ENCODE measurements at regions not wholly inside any gene's neighbourhood (a gene's known extent, or its start where the extent isn't known, plus 50 kb on each side); places are given as distances from the start of the nearest gene placed in this dataset.

GRCh38 chr2:18422432-18423165 is 137.9 kb downstream of the RDH14 start:
- TF ChIP-seq CTCF (IDR thresholded peaks at IDR 0.05 in 8 of 11, conservative IDR thresholded peaks at IDR 0.05 in 3 of 11) (no peak), POLR2A (IDR thresholded peaks at IDR 0.05) (no peak), POLR2AphosphoS5 (IDR thresholded peaks at IDR 0.05) (no peak)

Measured in spleen (tissue), 7 donors.